Panc1 (cell line): ENCODE measurements at regions not wholly inside any gene's neighbourhood (a gene's known extent, or its start where the extent isn't known, plus 50 kb on each side); places are given as distances from the start of the nearest gene placed in this dataset.

Source experiments
- ATAC-seq: fragments of 200-7000 bp; cut with Tn5 transposase; 2 replicates; pipeline ENCODE4 v1.9.1; 2020; ENCODE audit warnings: mild to moderate bottlenecking, moderate library complexity
- BruUV-seq: library from RNA; stranded (reverse); fragments of 400-500 nt; replicated peaks from 2 replicates; lab custom pipeline; 2021; lab: Mats Ljungman, UMichigan
- CTCF ChIA-PET: fragments of 300-600 bp; sonication (Branson Sonifier 250); formaldehyde crosslinking; loops from one replicate; lab custom pipeline; 2022; ENCODE audit warnings: antibody characterized with exemption; lab: Charles Lee
- POLR2A ChIA-PET: fragments of 300-600 bp; sonication (Branson Sonifier 250); formaldehyde crosslinking; loops from one replicate; lab custom pipeline; 2022; ENCODE audit warnings: antibody characterized with exemption; lab: Charles Lee
- DNase-seq: peaks from one replicate; pipeline ENCODE4 v3.0.0-alpha.2; 2010; ENCODE audit warnings: low read depth, low spot score
- H3K27ac ChIP-seq: 2 replicates; pipeline ENCODE4 v1.5.1; 2011; ENCODE audit warnings: mild to moderate bottlenecking, low read length, inconsistent platforms
- H3K27me3 ChIP-seq: fragments of 200-500 bp; sonication (Bioruptor generic); 2 replicates; pipeline ENCODE4 v1.6.0; 2014; ENCODE audit warnings: low read length, inconsistent platforms; ENCODE audit not compliant: control insufficient read depth, insufficient read depth
- H3K36me3 ChIP-seq: fragments of 200-500 bp; sonication (Bioruptor generic); 2 replicates; pipeline ENCODE4 v1.5.1; 2014; ENCODE audit warnings: inconsistent platforms, mild to moderate bottlenecking, low read length, moderate library complexity; ENCODE audit not compliant: control insufficient read depth, insufficient read depth
- H3K4me1 ChIP-seq: 2 replicates; pipeline ENCODE4 v1.5.1; 2011; ENCODE audit warnings: inconsistent platforms, mild to moderate bottlenecking, low read length, moderate library complexity; ENCODE audit not compliant: control insufficient read depth, insufficient read depth
- H3K4me3 ChIP-seq, 2 experiments: 2 replicates each; pipeline ENCODE4 v1.5.1; 2011 to 2012; ENCODE audit warnings: low read depth in 2 of 2, low read length in 2 of 2, mild to moderate bottlenecking in 2 of 2, inconsistent platforms in 1 of 2, moderate library complexity in 1 of 2
- H3K9me3 ChIP-seq: fragments of 200-500 bp; sonication (Bioruptor generic); 2 replicates; pipeline ENCODE4 v1.5.1; 2014; ENCODE audit warnings: low read depth, mild to moderate bottlenecking, inconsistent platforms, low read length, moderate library complexity; ENCODE audit not compliant: control insufficient read depth, insufficient read depth
- POLR2AphosphoS5 ChIP-seq: IDR thresholded peaks from 2 replicates; pipeline ENCODE4 v1.6.1; 2012; ENCODE audit warnings: mild to moderate bottlenecking, low read depth, low read length, moderate library complexity
- SIN3A ChIP-seq: IDR thresholded peaks from 2 replicates; pipeline ENCODE4 v1.6.1; 2012; ENCODE audit warnings: low read depth, mild to moderate bottlenecking, low read length, moderate library complexity, borderline replicate concordance; ENCODE audit not compliant: insufficient read depth
- TCF7L2 ChIP-seq: IDR thresholded peaks from 2 replicates; pipeline ENCODE4 v1.6.1; 2011; ENCODE audit warnings: mild to moderate bottlenecking, low read depth, low read length, inconsistent platforms
- in situ Hi-C: cut with HindIII; loops from 2 replicates; pipeline ENCODE4 v1.10.0; 2016; ENCODE audit warnings: low sequenced_read_pairs, low pct_unique_long_range_greater_than_20kb
- intact Hi-C: fragments of 100-400 bp; cut with micrococcal nuclease; formaldehyde crosslinking; loops from one replicate; pipeline ENCODE4 v1.10.0; 2022; ENCODE audit not compliant: unreplicated experiment
- TF ChIP-seq, protein P1 (sequence below): fragments of 450-650 bp; IDR thresholded peaks from 2 replicates; pipeline ENCODE4 v1.5.1; 2017; ENCODE audit warnings: mild to moderate bottlenecking
- TF ChIP-seq, protein P2 (sequence below), 2 experiments: IDR thresholded peaks; 2 replicates each; pipeline ENCODE4 v1.6.1; 2011 to 2012; ENCODE audit warnings: low read depth in 2 of 2, control low read depth in 1 of 2, low read length in 1 of 2, mild to moderate bottlenecking in 1 of 2, moderate library complexity in 1 of 2; ENCODE audit not compliant: insufficient read depth in 1 of 2

DNA sequence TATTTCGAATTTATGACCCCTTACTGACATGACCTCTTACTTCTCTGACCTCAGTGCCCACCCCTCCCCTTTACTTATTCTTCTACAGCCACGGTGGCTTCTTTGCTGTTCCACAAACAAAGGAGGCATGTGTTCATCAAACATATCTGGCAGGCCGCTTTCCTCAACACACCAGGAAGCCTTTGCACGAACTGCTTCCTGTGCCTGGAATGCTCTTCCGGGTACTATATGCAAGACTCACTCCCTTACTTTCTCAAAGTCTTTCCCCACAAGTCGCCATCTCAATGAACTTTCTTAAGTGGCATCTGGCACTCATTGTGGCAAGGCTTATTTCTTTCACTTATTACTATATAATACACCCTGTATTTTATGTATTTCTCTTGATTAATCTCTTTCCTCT is 351.5 kb upstream of the DDX53 start:
- ChIA-PET POLR2A (no interaction called here), CTCF (no interaction called here)
- H3K27me3 ChIP-seq = no peaks in the 10 kb centered on the region
- H3K4me3 ChIP-seq = no peak overlapping the region
- no peaks in the 10 kb centered on the region for H3K4me1 ChIP-seq
- no peaks in the 10 kb centered on the region for H3K9me3 ChIP-seq
- ATAC-seq (no peak), DNase-seq (no peak)
- TF ChIP-seq TCF7L2 (no peak), SIN3A (no peak), POLR2AphosphoS5 (no peak)
- TF ChIP-seq, protein P1, sequence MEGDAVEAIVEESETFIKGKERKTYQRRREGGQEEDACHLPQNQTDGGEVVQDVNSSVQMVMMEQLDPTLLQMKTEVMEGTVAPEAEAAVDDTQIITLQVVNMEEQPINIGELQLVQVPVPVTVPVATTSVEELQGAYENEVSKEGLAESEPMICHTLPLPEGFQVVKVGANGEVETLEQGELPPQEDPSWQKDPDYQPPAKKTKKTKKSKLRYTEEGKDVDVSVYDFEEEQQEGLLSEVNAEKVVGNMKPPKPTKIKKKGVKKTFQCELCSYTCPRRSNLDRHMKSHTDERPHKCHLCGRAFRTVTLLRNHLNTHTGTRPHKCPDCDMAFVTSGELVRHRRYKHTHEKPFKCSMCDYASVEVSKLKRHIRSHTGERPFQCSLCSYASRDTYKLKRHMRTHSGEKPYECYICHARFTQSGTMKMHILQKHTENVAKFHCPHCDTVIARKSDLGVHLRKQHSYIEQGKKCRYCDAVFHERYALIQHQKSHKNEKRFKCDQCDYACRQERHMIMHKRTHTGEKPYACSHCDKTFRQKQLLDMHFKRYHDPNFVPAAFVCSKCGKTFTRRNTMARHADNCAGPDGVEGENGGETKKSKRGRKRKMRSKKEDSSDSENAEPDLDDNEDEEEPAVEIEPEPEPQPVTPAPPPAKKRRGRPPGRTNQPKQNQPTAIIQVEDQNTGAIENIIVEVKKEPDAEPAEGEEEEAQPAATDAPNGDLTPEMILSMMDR = no peak
- TF ChIP-seq, protein P2, sequence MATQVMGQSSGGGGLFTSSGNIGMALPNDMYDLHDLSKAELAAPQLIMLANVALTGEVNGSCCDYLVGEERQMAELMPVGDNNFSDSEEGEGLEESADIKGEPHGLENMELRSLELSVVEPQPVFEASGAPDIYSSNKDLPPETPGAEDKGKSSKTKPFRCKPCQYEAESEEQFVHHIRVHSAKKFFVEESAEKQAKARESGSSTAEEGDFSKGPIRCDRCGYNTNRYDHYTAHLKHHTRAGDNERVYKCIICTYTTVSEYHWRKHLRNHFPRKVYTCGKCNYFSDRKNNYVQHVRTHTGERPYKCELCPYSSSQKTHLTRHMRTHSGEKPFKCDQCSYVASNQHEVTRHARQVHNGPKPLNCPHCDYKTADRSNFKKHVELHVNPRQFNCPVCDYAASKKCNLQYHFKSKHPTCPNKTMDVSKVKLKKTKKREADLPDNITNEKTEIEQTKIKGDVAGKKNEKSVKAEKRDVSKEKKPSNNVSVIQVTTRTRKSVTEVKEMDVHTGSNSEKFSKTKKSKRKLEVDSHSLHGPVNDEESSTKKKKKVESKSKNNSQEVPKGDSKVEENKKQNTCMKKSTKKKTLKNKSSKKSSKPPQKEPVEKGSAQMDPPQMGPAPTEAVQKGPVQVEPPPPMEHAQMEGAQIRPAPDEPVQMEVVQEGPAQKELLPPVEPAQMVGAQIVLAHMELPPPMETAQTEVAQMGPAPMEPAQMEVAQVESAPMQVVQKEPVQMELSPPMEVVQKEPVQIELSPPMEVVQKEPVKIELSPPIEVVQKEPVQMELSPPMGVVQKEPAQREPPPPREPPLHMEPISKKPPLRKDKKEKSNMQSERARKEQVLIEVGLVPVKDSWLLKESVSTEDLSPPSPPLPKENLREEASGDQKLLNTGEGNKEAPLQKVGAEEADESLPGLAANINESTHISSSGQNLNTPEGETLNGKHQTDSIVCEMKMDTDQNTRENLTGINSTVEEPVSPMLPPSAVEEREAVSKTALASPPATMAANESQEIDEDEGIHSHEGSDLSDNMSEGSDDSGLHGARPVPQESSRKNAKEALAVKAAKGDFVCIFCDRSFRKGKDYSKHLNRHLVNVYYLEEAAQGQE (IDR thresholded peaks at IDR 0.05; ENCODE audit: insufficient read depth in 1 of 2, low read depth in 2 of 2, low read length in 1 of 2) = no peak
- intact Hi-C loops = no loop called here
- in situ Hi-C loops = no loop called here
- no peaks in the 10 kb centered on the region for H3K36me3 ChIP-seq
- BruUV-seq = no TSS peak
- H3K27ac ChIP-seq = no peak overlapping the region

DNA sequence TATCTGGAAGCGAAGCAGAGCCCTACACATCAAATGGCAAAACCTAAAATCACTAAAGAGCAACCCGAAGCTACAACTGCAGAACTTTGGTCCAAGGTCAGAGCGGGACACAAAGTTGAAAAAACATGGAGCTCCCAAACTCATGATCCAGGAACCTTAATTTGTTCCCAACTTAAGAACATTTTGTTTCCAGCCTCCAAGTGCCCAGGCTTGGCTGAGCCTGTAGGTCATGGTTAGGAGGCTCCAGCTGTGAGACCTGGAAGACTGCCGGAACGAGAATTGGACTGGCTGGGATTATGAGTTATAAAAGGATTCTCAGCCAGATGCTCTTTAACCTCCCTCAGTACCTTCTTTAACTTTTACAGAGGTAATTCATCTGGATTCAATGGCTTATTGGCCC is 349.1 kb upstream of the DDX53 start:
- DNase-seq (no peak), ATAC-seq (no peak)
- ChIA-PET POLR2A (no interaction called here), CTCF (no interaction called here)
- BruUV-seq = no TSS peak
- intact Hi-C loops = no loop called here
- in situ Hi-C loops = no loop called here
- H3K4me3 ChIP-seq = no peak overlapping the region
- no peaks in the 10 kb centered on the region for H3K4me1 ChIP-seq
- no peaks in the 10 kb centered on the region for H3K27me3 ChIP-seq
- H3K9me3 ChIP-seq = no peaks in the 10 kb centered on the region
- TF ChIP-seq TCF7L2 (no peak), POLR2AphosphoS5 (no peak)
- no peak overlapping the region for H3K27ac ChIP-seq
- no peaks in the 10 kb centered on the region for H3K36me3 ChIP-seq

DNA sequence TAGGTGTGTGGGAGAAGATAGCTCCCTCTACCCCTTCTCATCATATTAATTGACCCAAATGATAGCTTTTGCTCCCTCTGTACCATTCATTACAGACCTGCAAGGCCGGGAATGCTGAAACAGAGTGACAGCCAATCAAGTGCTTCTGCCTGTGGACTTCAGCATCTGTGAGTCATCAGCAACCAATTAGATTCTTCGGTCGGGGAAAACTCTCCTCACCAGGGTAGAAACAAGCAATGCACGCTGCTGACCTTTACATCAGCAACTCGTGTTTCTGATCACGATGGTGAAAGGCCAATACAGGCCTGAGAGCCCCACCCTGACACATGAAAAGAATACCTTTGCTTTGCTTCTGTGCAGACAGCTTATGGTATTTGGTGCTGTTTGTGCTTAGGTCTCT is 347.2 kb upstream of the DDX53 start:
- ChIA-PET POLR2A (no interaction called here), CTCF (no interaction called here)
- Histone ChIP-seq H3K4me1 (no peaks in the 10 kb centered on the region), H3K36me3 (no peaks in the 10 kb centered on the region), H3K9me3 (no peaks in the 10 kb centered on the region), H3K4me3 (no peak overlapping the region), H3K27ac (no peak overlapping the region), H3K27me3 (no peaks in the 10 kb centered on the region)
- intact Hi-C loops = no loop called here
- ATAC-seq = no peak
- TF ChIP-seq, protein P2 (IDR thresholded peaks at IDR 0.05; ENCODE audit: insufficient read depth in 1 of 2, low read depth in 2 of 2, low read length in 1 of 2) = no peak
- TF ChIP-seq, protein P1 = no peak
- TF ChIP-seq SIN3A (no peak), TCF7L2 (no peak), POLR2AphosphoS5 (no peak)
- no peak for DNase-seq
- in situ Hi-C loops = no loop called here
- BruUV-seq = no TSS peak
